Adrenal gland (tissue), 5 donors: ENCODE measurements at regions not wholly inside any gene's neighbourhood (a gene's known extent, or its start where the extent isn't known, plus 50 kb on each side); places are given as distances from the start of the nearest gene placed in this dataset.

ENCODE experiments used
- CTCF ChIP-seq, 6 experiments: fragments of 450-650 bp in 4 of 6; fragments of 200-600 bp in 2 of 6; sonication (generic) in 1 of 6; IDR thresholded peaks; 1 replicate in 5 of 6; 2 replicates in 1 of 6; pipeline versions ENCODE4 v1.5.1 to v1.8.0; 2016 to 2021; ENCODE audit warnings: antibody characterized with exemption in 6 of 6, mild to moderate bottlenecking in 2 of 6, moderate library complexity in 1 of 6
- POLR2A ChIP-seq, 2 donors: fragments of 450-650 bp; IDR thresholded peaks; one replicate each; pipeline ENCODE4 v1.6.1; 2017; ENCODE audit warnings: antibody characterized with exemption in 2 of 2, mild to moderate bottlenecking in 2 of 2, moderate library complexity in 1 of 2
- donor health status: DM: no; HTN: no; CAD: no.

GRCh38 chr2:185899366-185899765 lies 160.8 kb downstream of the FSIP2 start:
- TF ChIP-seq CTCF (IDR thresholded peaks at IDR 0.05): no peak
- no peak for TF ChIP-seq POLR2A (IDR thresholded peaks at IDR 0.05)
